K562 (cell line): ENCODE measurements at regions not wholly inside any gene's neighbourhood (a gene's known extent, or its start where the extent isn't known, plus 50 kb on each side); places are given as distances from the start of the nearest gene placed in this dataset.

ENCODE experiments used
- ATAC-seq: fragments of 200-7000 bp; cut with Tn5 transposase; 3 replicates; pipeline ENCODE4 v1.9.1; 2020; ENCODE audit warnings: moderate library complexity
- BruUV-seq: library from RNA; stranded (reverse); fragments of 400-500 nt; replicated peaks from 2 replicates; lab custom pipeline; 2021; lab: Mats Ljungman, UMichigan
- CTCF ChIA-PET: fragments of 300-600 bp; formaldehyde crosslinking; extraction: SDS; loops from one replicate; lab custom pipeline; 2021; ENCODE audit warnings: low intra/inter-chr PET ratio; lab: Yijun Ruan, JAX
- POLR2A ChIA-PET: fragments of 300-600, 350-650 bp; sonication (Branson Sonifier 250); formaldehyde crosslinking; extraction: SDS; loops from one replicate; lab custom pipeline; 2021; ENCODE audit warnings: antibody characterized with exemption, inconsistent platforms; lab: Yijun Ruan, JAX
- DNase-seq, 4 experiments: peaks; one replicate each; pipeline versions ENCODE4 v3.0.0 to v3.0.0-alpha.2; 2011 to 2018; ENCODE audit warnings: low spot score in 3 of 4, mixed read lengths in 3 of 4; ENCODE audit errors: extremely low read depth in 1 of 4
- FAIRE-seq: peaks from 2 replicates; lab custom pipeline; 2011; peaks lifted over from hg19 to GRCh38; lab: Jason Lieb, UNC
- H2AFZ ChIP-seq: 2 replicates; pipeline ENCODE4 v1.6.0; 2011; ENCODE audit warnings: low read depth, low read length, control low read depth, inconsistent platforms
- H3K27ac ChIP-seq: fragments of 200-600 bp; 3 replicates; pipeline ENCODE4 v1.8.0; 2011; ENCODE audit warnings: low read depth, mild to moderate bottlenecking, control low read depth, inconsistent platforms, low read length, moderate library complexity, mixed read lengths; ENCODE audit errors: extremely low read depth
- H3K27me3 ChIP-seq, 2 experiments: fragments of 300-600 bp in 1 of 2; 2 replicates in 1 of 2; 3 replicates in 1 of 2; pipeline versions ENCODE4 v1.6.0 to v1.8.0; 2011; ENCODE audit warnings: inconsistent platforms in 2 of 2, low read length in 2 of 2, mild to moderate bottlenecking in 1 of 2, mixed read lengths in 1 of 2, moderate library complexity in 1 of 2; ENCODE audit not compliant: control insufficient read depth in 2 of 2, insufficient read depth in 2 of 2
- H3K36me3 ChIP-seq: fragments of 300-600 bp; 3 replicates; pipeline ENCODE4 v1.8.0; 2011; ENCODE audit warnings: mild to moderate bottlenecking, low read length, inconsistent platforms; ENCODE audit not compliant: control insufficient read depth, insufficient read depth
- H3K4me1 ChIP-seq, 2 experiments: fragments of 200-600 bp in 1 of 2; replicated peaks in 1 of 2; 2 replicates in 1 of 2; 3 replicates in 1 of 2; pipeline versions ENCODE4 v1.5.1 to v1.8.0; 2011; ENCODE audit warnings: inconsistent platforms in 2 of 2, low read length in 2 of 2, mild to moderate bottlenecking in 1 of 2, mixed read lengths in 1 of 2, moderate library complexity in 1 of 2; ENCODE audit not compliant: control insufficient read depth in 2 of 2, insufficient read depth in 2 of 2
- H3K4me2 ChIP-seq: 2 replicates; pipeline ENCODE4 v1.6.1; 2011; ENCODE audit warnings: low read length, control low read depth, inconsistent platforms, mixed read lengths; ENCODE audit not compliant: insufficient read depth
- H3K4me3 ChIP-seq: fragments of 200-600 bp; sonication (generic), shearing (Covaris generic); 2 replicates; pipeline ENCODE4 v1.5.1; 2016; ENCODE audit warnings: control low read depth, inconsistent platforms
- H3K79me2 ChIP-seq: fragments of 200-600 bp; 3 replicates; pipeline ENCODE4 v1.8.0; 2011; ENCODE audit warnings: low read length, inconsistent platforms; ENCODE audit not compliant: control insufficient read depth, insufficient read depth
- H3K9ac ChIP-seq, 2 experiments: 2 replicates each; pipeline versions ENCODE4 v1.6.0 to v1.6.1; 2011; ENCODE audit warnings: low read depth in 2 of 2, low read length in 2 of 2, control low read depth in 1 of 2, inconsistent platforms in 1 of 2, mild to moderate bottlenecking in 1 of 2, mixed read lengths in 1 of 2; ENCODE audit not compliant: insufficient read depth in 1 of 2
- H3K9me1 ChIP-seq: one replicate; pipeline ENCODE4 v1.6.0; 2011; ENCODE audit warnings: inconsistent platforms, mild to moderate bottlenecking, low read length, moderate library complexity; ENCODE audit not compliant: control insufficient read depth, insufficient read depth
- H3K9me3 ChIP-seq: replicated peaks from 2 replicates; pipeline ENCODE4 v1.5.1; 2011; ENCODE audit warnings: low read depth, low read length, inconsistent platforms; ENCODE audit not compliant: control insufficient read depth, insufficient read depth
- H4K20me1 ChIP-seq: replicated peaks from 2 replicates; pipeline ENCODE4 v1.6.1; 2011; ENCODE audit warnings: low read length, inconsistent platforms, mixed read lengths; ENCODE audit not compliant: control insufficient read depth, insufficient read depth
- ARID2 ChIP-seq: fragments of 450-650 bp; IDR thresholded peaks from 2 replicates; pipeline ENCODE4 v1.6.1; 2017; ENCODE audit warnings: antibody characterized with exemption, mild to moderate bottlenecking
- ATF1 ChIP-seq, 2 experiments: fragments of 450-650 bp in 1 of 2; IDR thresholded peaks; 2 replicates each; pipeline ENCODE4 v1.6.1; 2016; ENCODE audit warnings: missing compliant biosample characterization in 1 of 2, missing genetic modification characterization in 1 of 2
- GATA2 ChIP-seq: sonication (generic); formaldehyde crosslinking; IDR thresholded peaks from 2 replicates; pipeline ENCODE4 v1.4.0; 2020; ENCODE audit warnings: mild to moderate bottlenecking, missing genetic modification reagents
- HNRNPK ChIP-seq: fragments of 200-400 bp; formaldehyde crosslinking; IDR thresholded peaks from one replicate; pipeline ENCODE4 v1.6.1; 2018; ENCODE audit warnings: mild to moderate bottlenecking, low read depth, low read length; ENCODE audit not compliant: poor library complexity, severe bottlenecking
- KDM2B ChIP-seq: fragments of 250-450 bp; sonication (Bioruptor Pico); IDR thresholded peaks from 2 replicates; pipeline ENCODE4 v1.8.0; 2021; ENCODE audit warnings: mild to moderate bottlenecking, moderate library complexity
- MEF2D ChIP-seq: conservative IDR thresholded peaks from 2 replicates; pipeline ENCODE4 v1.6.1; 2016; ENCODE audit warnings: low read depth, missing genetic modification characterization, missing compliant biosample characterization
- MEIS2 ChIP-seq: fragments of 450-650 bp; IDR thresholded peaks from 2 replicates; pipeline ENCODE4 v1.6.1; 2014; ENCODE audit warnings: mild to moderate bottlenecking; ENCODE audit not compliant: partially characterized antibody
- PHTF2 ChIP-seq: fragments of 250-450 bp; sonication (Bioruptor Pico); IDR thresholded peaks from 2 replicates; pipeline ENCODE4 v1.5.0; 2021; ENCODE audit warnings: mild to moderate bottlenecking
- STAT5A ChIP-seq: IDR thresholded peaks from 2 replicates; pipeline ENCODE4 v1.6.1; 2012; ENCODE audit warnings: low read length, inconsistent platforms, borderline replicate concordance
- WGBS: fragments of 100-300 bp; shearing (Covaris generic); methylation state at CpG from one replicate; pipeline ENCODE4 v1.1.6; 2016; ENCODE audit warnings: low coverage, mixed read lengths; ENCODE audit not compliant: insufficient coverage; ENCODE audit errors: missing lambda C conversion rate; 5-methylcytosine and 5-hydroxymethylcytosine counted together
- in situ Hi-C: fragments of 300-500 bp; cut with MboI; formaldehyde crosslinking; loops from 4 replicates; pipeline ENCODE4 v1.15.0; 2018; ENCODE audit warnings: inconsistent platforms, mixed read lengths
- intact Hi-C: fragments of 100-400 bp; cut with micrococcal nuclease; formaldehyde crosslinking; loops from 2 replicates; pipeline ENCODE4 v1.14.2; 2022

DNA sequence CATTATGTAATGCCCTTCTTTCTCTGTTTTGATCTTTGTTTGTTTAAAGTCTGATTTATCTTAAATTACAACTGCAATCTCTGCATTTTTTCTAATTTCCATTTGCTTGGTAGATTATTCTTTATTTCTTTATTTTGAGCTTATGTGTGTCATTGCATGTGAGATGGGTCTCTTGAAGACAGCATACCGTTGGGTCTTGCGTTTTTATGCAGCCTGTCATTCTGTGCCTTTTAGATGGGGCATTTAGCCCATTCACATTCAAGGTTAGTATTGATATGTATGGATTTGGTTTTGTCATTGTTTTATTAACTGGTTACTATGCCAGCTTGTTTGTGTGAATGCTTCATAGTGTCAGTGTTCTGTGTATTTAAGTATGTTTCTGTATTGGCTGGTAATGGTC lies 84.9 kb upstream of the HMGCLL1 start:
- no peak for ATAC-seq
- WGBS = 0% methylated on average over 2 of the region's 2 CpGs
- H3K4me3 ChIP-seq = no peak overlapping the region
- ChIA-PET CTCF (no interaction called here), POLR2A (interaction anchor here (0.6 kb wide), 1 partner anchor 129 kb away, joined by 3 read pairs; no protein-coding TSS in a partner anchor)
- no peak overlapping the region for H2AFZ ChIP-seq
- no TSS peak for BruUV-seq
- no peak for DNase-seq
- no peaks in the 10 kb centered on the region for H3K4me1 ChIP-seq
- TF ChIP-seq MEF2D (tag) (no peak), GATA2 (no peak), KDM2B (no peak), MEIS2 (no peak), ARID2 (no peak), HNRNPK (no peak), ATF1 (CRISPR knock-in tag; IDR thresholded peaks at IDR 0.05) (no peak), ATF1 (tag; IDR thresholded peaks at IDR 0.05) (no peak), PHTF2 (CRISPR knock-in tag) (no peak), STAT5A (no peak)
- H3K36me3 ChIP-seq = no peaks in the 10 kb centered on the region
- no peak overlapping the region for H3K4me2 ChIP-seq
- no peak overlapping the region for H3K9ac ChIP-seq
- in situ Hi-C loops (no loop called here), intact Hi-C loops (no loop called here)
- H3K27ac ChIP-seq = no peak overlapping the region
- H4K20me1 ChIP-seq = no peaks in the 10 kb centered on the region
- no peaks in the 10 kb centered on the region for H3K9me1 ChIP-seq
- no peak for FAIRE-seq
- H3K27me3 ChIP-seq = no peaks in the 10 kb centered on the region
- no peaks in the 10 kb centered on the region for H3K9me3 ChIP-seq
- no peaks in the 10 kb centered on the region for H3K79me2 ChIP-seq
